NCI-H2171 treated with DMSO at 0.1 percent for 48 hours (cell line): ENCODE measurements at regions not wholly inside any gene's neighbourhood (a gene's known extent, or its start where the extent isn't known, plus 50 kb on each side); places are given as distances from the start of the nearest gene placed in this dataset.
"Not testable (repeated sequence)": the region's sequence is repeated elsewhere in the genome, so short reads cannot be mapped to it uniquely, and the experiment has no call there.

Experiments used
- DNase-seq: peaks from one replicate; lab custom pipeline; 2025; lab: John Stamatoyannopoulos, UW

GRCh38 chrX:35406386-35406785 lies 391.8 kb upstream of the MAGEB16 start:
- no peak for DNase-seq

GRCh38 chrX:35416782-35417181 lies 381.4 kb upstream of the MAGEB16 start:
- no peak for DNase-seq

DNA sequence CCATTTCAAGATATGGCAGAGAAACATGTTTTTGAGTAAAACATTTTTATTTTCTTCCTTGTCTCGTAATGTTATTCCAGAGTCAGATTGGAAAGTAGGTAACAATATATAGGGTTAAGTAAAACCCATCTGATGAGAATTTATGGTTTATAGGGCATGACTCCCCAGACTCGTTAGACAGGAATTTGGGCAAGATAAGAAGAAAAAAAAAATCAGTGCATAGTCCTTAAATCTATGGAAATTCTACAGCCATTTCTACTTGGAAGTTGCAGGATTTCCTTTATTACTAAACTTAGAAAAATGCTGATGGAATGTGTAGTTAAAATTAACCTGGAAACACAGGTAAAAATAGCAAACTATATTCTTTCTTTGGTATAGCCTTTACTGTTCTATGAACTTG lies 366.1 kb upstream of the MAGEB16 start:
- DNase-seq: no peak

DNA sequence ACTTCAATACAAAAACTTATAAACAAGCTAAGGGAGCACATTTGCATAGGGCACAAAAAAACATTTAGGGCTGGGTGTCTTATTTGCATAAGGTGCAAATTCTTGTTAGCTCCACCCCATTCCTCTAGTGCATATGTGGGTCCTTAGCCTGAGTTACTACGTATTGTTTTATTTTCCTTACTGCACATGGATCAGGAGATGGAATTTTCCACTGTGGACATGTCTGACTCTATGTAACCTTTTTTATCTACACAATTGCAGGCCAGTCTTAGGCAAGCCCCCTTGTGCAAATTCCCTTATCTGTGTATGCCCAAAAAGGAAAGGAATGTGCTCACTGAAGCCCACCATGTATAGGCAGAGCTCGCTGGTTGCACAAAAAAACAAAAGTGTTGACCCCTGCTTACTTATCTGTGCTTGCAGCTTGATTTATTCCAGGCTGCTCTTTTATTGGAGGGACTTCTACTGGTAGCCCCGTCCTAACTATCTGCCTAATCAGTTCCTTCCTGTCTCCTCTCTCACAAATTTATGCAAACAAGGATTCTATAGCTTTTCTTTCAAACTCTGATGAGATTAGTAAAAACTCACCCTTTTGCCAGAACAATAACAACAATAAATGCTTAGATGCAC lies 359.0 kb upstream of the MAGEB16 start:
- no peak for DNase-seq

DNA sequence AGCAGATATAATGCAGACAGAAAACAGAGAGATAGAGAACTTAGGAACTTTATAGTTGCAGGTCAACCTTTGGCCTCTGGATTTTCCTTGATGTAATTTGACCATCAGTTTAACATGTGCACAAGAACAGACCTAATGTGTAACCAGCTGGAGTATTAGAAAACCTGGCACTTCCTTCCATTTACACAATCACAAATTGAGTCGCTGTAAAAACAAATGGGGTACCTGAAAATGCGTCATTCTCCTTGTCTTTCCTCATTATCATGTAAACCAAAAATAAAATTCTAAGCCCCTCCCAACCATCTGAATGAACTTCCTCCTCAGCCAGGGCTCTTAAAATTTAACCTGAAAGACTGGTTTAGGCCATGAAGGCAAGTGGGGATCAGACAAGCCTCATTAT lies 358.4 kb upstream of the MAGEB16 start:
- no peak for DNase-seq

DNA sequence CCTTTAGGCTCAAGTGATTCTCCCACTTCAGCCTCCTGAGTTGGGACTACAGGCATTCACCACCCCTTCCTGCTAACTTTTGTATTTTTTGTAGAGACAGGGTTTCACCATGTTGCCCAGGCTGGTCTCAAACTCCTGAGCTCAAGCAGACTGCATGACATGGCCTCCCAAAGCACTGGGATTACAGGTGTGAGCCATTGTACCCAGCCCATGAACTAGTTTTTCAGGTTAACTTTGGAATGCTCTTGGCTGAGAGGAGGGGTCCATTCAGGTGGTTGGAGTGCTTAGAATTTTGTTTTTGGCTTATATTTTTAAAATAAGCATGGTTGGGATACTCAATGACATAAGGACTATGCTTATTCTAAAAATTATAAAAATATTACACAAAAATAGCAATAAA lies 355.7 kb upstream of the MAGEB16 start:
- DNase-seq: no peak

GRCh38 chrX:35443091-35443582 lies 355.0 kb upstream of the MAGEB16 start:
- DNase-seq: not testable (repeated sequence)

DNA sequence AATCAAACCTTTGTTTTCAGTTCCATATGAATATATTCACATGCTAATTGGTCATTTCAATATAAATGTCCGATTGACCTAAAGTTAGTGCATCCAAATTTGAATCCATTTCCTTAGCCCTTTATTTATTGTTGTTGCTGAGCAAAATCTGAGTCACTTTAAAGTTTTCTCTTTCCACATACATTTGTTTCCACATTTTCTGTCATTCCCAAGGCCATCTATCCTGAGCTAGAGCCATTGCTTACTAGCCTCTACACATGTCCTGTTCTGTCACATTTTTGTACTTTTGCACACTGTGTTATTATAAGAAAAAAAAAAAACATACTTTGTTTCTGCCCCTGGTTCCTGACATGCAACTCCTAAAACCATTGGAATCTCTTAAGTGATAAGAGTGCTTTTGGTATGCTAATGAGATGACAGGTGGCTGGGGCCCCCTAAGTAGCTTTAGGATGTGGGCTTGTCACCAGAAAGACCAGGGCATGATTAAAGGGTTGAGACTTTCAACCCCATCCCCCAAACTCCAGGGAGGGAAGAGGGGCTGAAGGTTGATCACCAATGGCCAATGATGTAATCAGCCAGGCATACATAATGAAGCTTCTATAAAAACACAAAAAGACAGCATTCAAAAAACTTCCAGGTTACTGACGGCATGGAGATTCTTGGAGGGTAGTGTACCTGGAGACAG lies 353.3 kb upstream of the MAGEB16 start:
- DNase-seq: no peak

GRCh38 chrX:35445912-35446311 lies 352.2 kb upstream of the MAGEB16 start:
- no peak for DNase-seq

DNA sequence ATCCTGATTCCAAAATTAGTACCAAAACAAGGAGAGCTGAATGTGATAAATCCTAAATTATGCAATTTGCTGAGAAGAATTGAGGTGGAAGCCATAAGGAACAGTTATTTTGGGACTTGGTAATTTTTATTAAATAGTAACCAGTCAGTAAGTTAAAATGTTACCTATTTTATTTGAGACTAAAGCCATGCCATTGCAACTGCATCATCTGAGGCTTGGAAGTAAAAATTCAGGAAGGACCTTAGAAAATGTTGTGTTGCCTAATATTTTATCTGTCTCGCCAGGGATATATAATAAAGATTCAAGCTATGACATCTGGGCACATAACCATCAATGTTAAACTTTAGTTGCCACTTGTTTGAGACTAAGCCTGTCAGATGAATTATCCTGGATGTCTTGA lies 341.3 kb upstream of the MAGEB16 start:
- no peak for DNase-seq

DNA sequence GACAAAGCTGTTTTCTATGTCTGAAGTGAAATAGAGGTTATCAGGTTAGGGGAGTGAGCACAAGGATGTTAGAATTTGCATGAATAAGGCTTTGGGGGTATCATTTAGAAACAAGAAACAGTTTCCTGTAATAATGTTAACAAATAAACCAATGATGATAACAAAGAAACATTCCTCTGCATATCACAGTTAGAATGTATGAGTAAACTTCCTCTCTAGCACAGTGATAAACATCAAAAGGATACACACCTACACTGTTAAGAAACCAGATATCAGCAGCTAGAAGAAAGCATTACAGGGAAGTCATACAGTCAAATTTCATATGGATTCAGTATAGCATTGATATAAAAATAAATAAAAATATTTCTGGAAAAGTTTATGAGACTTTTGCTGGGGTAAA lies 340.0 kb upstream of the MAGEB16 start:
- no peak for DNase-seq

DNA sequence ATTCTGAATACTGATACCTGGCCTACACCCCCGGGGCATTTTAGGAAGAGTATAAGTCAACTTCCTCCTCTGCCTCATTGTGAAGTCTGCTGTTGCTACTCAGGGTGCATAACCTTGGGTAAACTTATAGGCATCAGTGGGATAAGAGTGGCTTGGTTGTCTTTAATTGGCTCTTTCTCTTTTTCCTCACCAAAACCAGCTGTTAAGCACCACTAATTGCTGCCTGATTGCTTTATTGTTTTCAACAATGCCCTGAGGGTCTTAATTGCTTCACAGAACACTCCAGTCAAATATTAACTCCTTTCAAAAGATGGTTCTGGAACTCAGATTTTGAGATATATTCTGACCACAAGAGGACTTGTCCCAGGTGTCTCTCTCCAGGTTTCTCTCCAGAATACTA lies 337.0 kb upstream of the MAGEB16 start:
- no peak for DNase-seq

GRCh38 chrX:35496671-35497070 lies 301.5 kb upstream of the MAGEB16 start:
- not testable (repeated sequence) for DNase-seq

DNA sequence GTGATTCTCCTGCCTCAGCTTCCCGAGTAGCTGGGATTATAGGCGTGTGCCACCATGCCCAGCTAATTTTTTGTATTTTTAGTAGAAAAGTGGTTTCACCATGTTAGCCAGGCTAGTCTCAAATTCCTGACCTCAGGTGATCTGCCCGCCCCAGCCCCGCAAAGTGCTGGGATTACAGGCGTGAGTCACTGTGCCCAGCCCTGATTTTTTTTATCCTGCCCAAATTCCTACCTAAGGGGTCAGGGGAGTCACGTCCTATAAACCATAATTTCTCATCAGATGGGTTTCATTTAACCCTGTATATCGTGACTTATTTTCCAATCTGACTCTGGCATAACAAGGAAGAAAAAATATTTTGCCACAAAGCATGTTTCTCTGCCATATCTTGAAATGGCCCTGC lies 300.7 kb upstream of the MAGEB16 start:
- DNase-seq: not testable (repeated sequence)

DNA sequence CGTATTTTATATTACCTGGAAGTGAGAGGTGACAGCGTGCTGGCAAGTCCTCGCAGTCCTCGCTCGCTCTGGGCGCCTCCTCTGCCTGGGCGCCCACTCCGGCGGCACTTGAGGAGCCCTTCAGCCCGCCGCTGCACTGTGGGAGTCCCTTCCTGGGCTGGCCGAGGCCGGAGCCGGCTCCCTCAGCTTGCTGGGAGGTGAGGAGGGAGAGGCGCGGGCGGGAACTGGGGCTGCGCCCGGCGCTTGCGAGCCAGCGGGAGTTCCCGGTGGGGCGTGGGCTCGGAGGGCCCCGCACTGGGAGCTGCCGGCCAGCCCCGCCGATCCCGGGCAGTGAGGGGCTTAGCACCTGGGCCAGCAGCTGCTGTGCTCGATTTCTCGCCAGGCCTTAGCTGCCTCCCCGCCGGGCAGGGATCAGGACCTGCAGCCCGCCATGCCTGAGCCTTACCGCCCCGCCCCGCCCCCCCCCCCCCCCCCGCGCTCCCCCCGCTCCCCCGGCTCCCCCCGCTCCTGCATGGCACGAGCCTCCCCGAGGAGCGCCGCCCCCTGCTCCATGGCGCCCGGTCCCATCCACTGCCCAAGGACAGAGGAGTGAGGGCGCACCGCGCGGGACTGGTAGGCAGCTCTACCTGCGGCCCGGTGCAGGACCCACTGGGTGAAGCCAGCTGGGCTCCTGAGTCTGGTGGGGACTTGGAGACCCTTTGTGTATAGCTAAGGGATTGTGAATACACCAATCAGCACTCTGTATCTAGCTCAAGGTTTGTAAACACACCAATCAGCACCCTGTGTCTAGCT lies 298.9 kb upstream of the MAGEB16 start:
- no peak for DNase-seq

DNA sequence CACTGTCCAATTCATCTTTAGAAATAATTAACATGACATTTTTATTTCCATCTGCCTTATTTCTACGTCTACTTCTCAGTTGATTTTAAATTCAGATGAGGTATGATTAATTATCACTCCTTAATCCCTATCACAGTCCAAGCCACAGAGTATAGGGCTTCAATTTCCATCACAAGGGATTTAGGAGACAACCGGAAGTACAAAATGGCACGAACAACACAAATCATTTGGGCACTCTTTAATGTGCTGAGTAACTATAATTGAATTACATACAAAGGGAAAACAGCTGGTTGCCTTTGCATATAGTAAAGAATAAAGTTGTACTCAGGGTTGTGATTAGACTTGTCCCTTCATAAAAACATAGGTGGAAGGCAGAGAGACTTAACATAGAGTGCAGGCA lies 290.4 kb upstream of the MAGEB16 start:
- DNase-seq: no peak

DNA sequence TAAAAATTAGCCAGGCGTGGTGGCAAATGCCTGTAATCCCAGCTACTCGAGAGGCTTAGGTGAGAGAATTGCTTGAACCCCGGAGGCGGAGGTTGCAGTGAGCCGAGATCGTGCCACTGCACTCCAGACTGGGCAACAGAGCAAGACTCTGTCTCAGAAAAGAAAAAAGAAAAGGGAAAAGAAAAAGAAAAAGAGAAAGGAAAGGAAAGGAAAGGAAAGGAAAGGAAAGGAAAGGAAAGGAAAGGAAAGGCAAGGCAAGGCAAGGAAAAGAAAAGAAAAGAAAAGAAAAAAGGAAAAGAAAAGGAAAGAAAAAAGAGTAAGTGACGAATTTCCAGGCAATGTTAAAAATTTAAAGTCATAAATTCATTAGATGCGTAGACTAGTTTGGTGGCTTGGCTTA lies 250.1 kb upstream of the MAGEB16 start:
- not testable (repeated sequence) for DNase-seq

- no peak for DNase-seq
Measured at GRCh38 chrX:35557916-35558315, 240.2 kb upstream of the MAGEB16 start.

DNA sequence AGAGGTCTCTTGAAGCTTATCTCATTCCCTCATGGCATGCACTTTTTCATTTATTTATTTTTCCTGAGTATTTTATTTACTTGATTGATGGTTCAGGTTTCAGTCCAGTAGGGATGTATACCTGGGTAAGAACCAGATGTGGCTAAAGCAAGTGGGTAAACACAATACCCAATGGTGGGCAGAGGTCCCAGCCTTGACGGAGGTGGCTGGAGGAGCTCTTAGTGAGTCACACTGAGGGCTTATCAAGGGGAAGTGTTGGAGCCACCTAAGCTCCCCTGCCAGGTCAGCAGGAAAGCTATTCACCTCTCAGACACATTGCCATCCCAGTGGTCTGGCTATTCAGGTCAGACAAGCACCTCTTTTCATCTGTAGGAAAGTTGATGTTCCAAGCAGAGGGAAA lies 236.2 kb upstream of the MAGEB16 start:
- no peak for DNase-seq

- DNase-seq: no peak
Measured at GRCh38 chrX:35562395-35562794, 235.7 kb upstream of the MAGEB16 start.

DNA sequence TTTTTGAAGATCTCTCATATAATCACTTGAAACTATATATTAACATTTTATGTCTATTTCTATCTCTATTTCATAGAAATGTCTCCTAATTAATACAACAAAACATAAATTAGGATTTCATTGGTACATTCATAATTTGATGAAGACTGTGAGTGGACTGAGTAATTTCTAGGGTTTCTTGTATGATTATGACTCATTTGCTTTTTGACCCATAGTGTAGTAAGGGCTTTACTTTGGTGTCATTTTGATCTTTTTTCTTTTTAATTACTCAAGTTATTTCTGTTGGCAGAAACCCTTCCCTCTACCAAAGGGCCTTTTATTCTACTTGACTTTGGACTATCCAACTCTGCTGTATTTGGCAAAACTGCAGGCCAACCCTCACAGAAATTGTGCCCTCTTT lies 207.9 kb upstream of the MAGEB16 start:
- DNase-seq: no peak

- not testable (repeated sequence) for DNase-seq
Measured at GRCh38 chrX:35611562-35611961, 186.6 kb upstream of the MAGEB16 start.

DNA sequence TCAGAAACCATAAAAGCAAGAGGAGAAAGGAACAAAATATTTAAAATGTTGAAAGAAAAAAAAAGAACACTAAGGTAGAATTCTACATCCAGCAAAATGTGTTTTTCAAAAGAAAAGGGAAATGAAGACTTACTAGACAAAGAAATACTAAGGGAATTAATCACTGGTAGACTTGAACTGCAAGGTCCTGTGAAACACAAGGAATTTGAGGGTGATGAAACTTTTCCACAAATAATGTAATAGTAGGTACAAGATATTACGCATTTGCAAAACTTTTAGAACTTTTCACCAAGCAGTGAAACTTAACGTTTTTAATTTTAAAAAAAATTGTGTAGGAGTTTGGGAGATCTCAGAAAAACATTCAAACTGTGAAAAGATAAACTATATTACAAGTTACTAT lies 180.3 kb upstream of the MAGEB16 start:
- no peak for DNase-seq
